ENCODE measurements at regions not wholly inside any gene's neighbourhood (a gene's known extent, or its start where the extent isn't known, plus 50 kb on each side); places are given as distances from the start of the nearest gene placed in this dataset.

GRCh38 chr7:42491106-42491505 lies 254.1 kb upstream of the GLI3 start:
- BruUV-seq (replicated peaks): no TSS peak
- Histone ChIP-seq H3K27me3 (ENCODE audit: control insufficient read depth, insufficient read depth, low read length) (no peaks in the 10 kb centered on the region), H3K36me3 (ENCODE audit: control insufficient read depth, insufficient read depth, low read length) (no peaks in the 10 kb centered on the region), H3K27ac (ENCODE audit: low read length) (no peak overlapping the region), H3K4me3 (ENCODE audit: low read depth in 2 of 2, low read length in 2 of 2) (no peak overlapping the region), H3K9me3 (ENCODE audit: control insufficient read depth, insufficient read depth, low read depth, low read length) (no peaks in the 10 kb centered on the region), H3K4me1 (ENCODE audit: control insufficient read depth, insufficient read depth, low read length) (no peaks in the 10 kb centered on the region)
- ATAC-seq (no peak), DNase-seq (ENCODE audit: low read depth, low spot score) (no peak)
- CTCF ChIA-PET: no interaction called here
- POLR2A ChIA-PET: no interaction called here
- intact Hi-C loops (cut with micrococcal nuclease; ENCODE audit: unreplicated experiment) (no loop called here), in situ Hi-C loops (cut with HindIII; ENCODE audit: low pct_unique_long_range_greater_than_20kb, low sequenced_read_pairs) (no loop called here)
- TF ChIP-seq POLR2AphosphoS5 (IDR thresholded peaks at IDR 0.05; ENCODE audit: low read depth, low read length) (no peak), REST (IDR thresholded peaks at IDR 0.05; ENCODE audit: insufficient read depth in 1 of 2, low read depth in 2 of 2, low read length in 1 of 2) (no peak), TCF7L2 (IDR thresholded peaks at IDR 0.05; ENCODE audit: low read depth, low read length) (no peak), SIN3A (IDR thresholded peaks at IDR 0.05; ENCODE audit: borderline replicate concordance, insufficient read depth, low read depth, low read length) (no peak), CTCF (IDR thresholded peaks at IDR 0.05) (no peak)

- no peak for DNase-seq (ENCODE audit: low read depth, low spot score)
- in situ Hi-C loops (cut with HindIII; ENCODE audit: low pct_unique_long_range_greater_than_20kb, low sequenced_read_pairs) (no loop called here), intact Hi-C loops (cut with micrococcal nuclease; ENCODE audit: unreplicated experiment) (no loop called here)
- CTCF ChIA-PET: interaction anchor here (0.9 kb wide), 1 partner anchor 548 kb away, joined by 3 read pairs; no protein-coding TSS in a partner anchor
- H3K9me3 ChIP-seq (ENCODE audit: control insufficient read depth, insufficient read depth, low read depth, low read length): no peaks in the 10 kb centered on the region
- no peaks in the 10 kb centered on the region for H3K27me3 ChIP-seq (ENCODE audit: control insufficient read depth, insufficient read depth, low read length)
- H3K4me1 ChIP-seq (ENCODE audit: control insufficient read depth, insufficient read depth, low read length): no peaks in the 10 kb centered on the region
- no peaks in the 10 kb centered on the region for H3K36me3 ChIP-seq (ENCODE audit: control insufficient read depth, insufficient read depth, low read length)
- H3K27ac ChIP-seq (ENCODE audit: low read length): no peak overlapping the region
- BruUV-seq (replicated peaks): no TSS peak
- TF ChIP-seq CTCF (IDR thresholded peaks at IDR 0.05) (no peak), POLR2AphosphoS5 (IDR thresholded peaks at IDR 0.05; ENCODE audit: low read depth, low read length) (no peak), TCF7L2 (IDR thresholded peaks at IDR 0.05; ENCODE audit: low read depth, low read length) (no peak), REST (IDR thresholded peaks at IDR 0.05; ENCODE audit: insufficient read depth in 1 of 2, low read depth in 2 of 2, low read length in 1 of 2) (no peak), SIN3A (IDR thresholded peaks at IDR 0.05; ENCODE audit: borderline replicate concordance, insufficient read depth, low read depth, low read length) (no peak)
- ATAC-seq: no peak
- POLR2A ChIA-PET: no interaction called here
- no peak overlapping the region for H3K4me3 ChIP-seq (ENCODE audit: low read depth in 2 of 2, low read length in 2 of 2)
These were observed 252.3 kb upstream of the GLI3 start for GRCh38 chr7:42489299-42489698.
